ENCODE measurements at regions not wholly inside any gene's neighbourhood (a gene's known extent, or its start where the extent isn't known, plus 50 kb on each side); places are given as distances from the start of the nearest gene placed in this dataset.

GRCh38 chr1:204736836-204737235 lies 51.3 kb upstream of the LRRN2 start:
- DNase-seq = no peak

- no peak for DNase-seq
Observed at GRCh38 chr1:204738506-204738905, 53.0 kb upstream of the LRRN2 start.

GRCh38 chr1:204740354-204740753 lies 54.8 kb upstream of the LRRN2 start:
- DNase-seq = no peak

GRCh38 chr1:204741440-204741839 lies 55.9 kb upstream of the LRRN2 start:
- no peak for DNase-seq

- DNase-seq = no peak
Observed at GRCh38 chr1:204742676-204743251, 57.2 kb upstream of the LRRN2 start.

- DNase-seq = no peak
Observed at GRCh38 chr1:204744107-204744779, 58.7 kb upstream of the LRRN2 start.

- peak; percentile 48 for DNase-seq
Observed at GRCh38 chr1:204746838-204747442, 61.4 kb upstream of the LRRN2 start.

- DNase-seq = no peak
Observed at GRCh38 chr1:204751480-204751879, 65.9 kb upstream of the LRRN2 start.

- no peak for DNase-seq
Observed at GRCh38 chr1:204751883-204752687, 66.5 kb upstream of the LRRN2 start.

GRCh38 chr1:204752688-204753040 lies 67.1 kb upstream of the LRRN2 start:
- no peak for DNase-seq

GRCh38 chr1:204754821-204755220 lies 69.3 kb upstream of the LRRN2 start:
- no peak for DNase-seq

GRCh38 chr1:204756349-204756748 lies 70.8 kb upstream of the LRRN2 start:
- DNase-seq = no peak

GRCh38 chr1:204756811-204757210 lies 71.3 kb upstream of the LRRN2 start:
- no peak for DNase-seq

- DNase-seq = no peak
Observed at GRCh38 chr1:204758601-204759000, 73.1 kb upstream of the LRRN2 start.

GRCh38 chr1:204760350-204760749 lies 74.8 kb upstream of the LRRN2 start:
- no peak for DNase-seq

- DNase-seq = no peak
Observed at GRCh38 chr1:204760757-204761156, 75.2 kb upstream of the LRRN2 start.

GRCh38 chr1:204763773-204764427 lies 78.4 kb upstream of the LRRN2 start:
- peak; percentile 82 for DNase-seq

- DNase-seq = no peak
Observed at GRCh38 chr1:204769997-204770396, 84.5 kb upstream of the LRRN2 start.

GRCh38 chr1:204771358-204771757 lies 85.8 kb upstream of the LRRN2 start:
- no peak for DNase-seq

- DNase-seq = no peak
Observed at GRCh38 chr1:204773246-204773645, 87.7 kb upstream of the LRRN2 start.

- DNase-seq = no peak
Observed at GRCh38 chr1:204775546-204775945, 90.0 kb upstream of the LRRN2 start.

- no peak for DNase-seq
Observed at GRCh38 chr1:204777591-204777990, 92.1 kb upstream of the LRRN2 start.

- DNase-seq = no peak
Observed at GRCh38 chr1:204780630-204781029, 90.0 kb upstream of the NFASC start.
